A549 (cell line): ENCODE measurements at regions not wholly inside any gene's neighbourhood (a gene's known extent, or its start where the extent isn't known, plus 50 kb on each side); places are given as distances from the start of the nearest gene placed in this dataset.

Experiments used
- ATAC-seq, 2 experiments: fragments of 200-7000 bp in 1 of 2; fragments of >200 bp in 1 of 2; cut with Nextera tagmentation in 1 of 2; cut with Tn5 transposase in 1 of 2; 3 replicates each; pipeline versions ENCODE4 v1.8.0 to v1.9.1; 2018 to 2020; ENCODE audit warnings: mild to moderate bottlenecking in 1 of 2, moderate library complexity in 1 of 2
- CTCF ChIA-PET: fragments of 300-600 bp; sonication (Branson Sonifier 250); formaldehyde crosslinking; extraction: SDS; loops from one replicate; lab custom pipeline; 2021; ENCODE audit warnings: antibody characterized with exemption, inconsistent platforms; lab: Yijun Ruan, JAX
- POLR2A ChIA-PET: fragments of 350-600 bp; formaldehyde crosslinking; extraction: SDS; loops from one replicate; lab custom pipeline; 2021; ENCODE audit warnings: antibody characterized with exemption, inconsistent platforms; lab: Yijun Ruan, JAX
- DNase-seq, 2 experiments: peaks; one replicate each; pipeline versions ENCODE4 v3.0.0 to v3.0.0-alpha.2; 2011 to 2016; ENCODE audit warnings: low read depth in 1 of 2, low spot score in 1 of 2
- FAIRE-seq: peaks from 2 replicates; lab custom pipeline; 2011; peaks lifted over from hg19 to GRCh38; lab: Jason Lieb, UNC
- H3K27ac ChIP-seq, 2 experiments: fragments of >200 bp; sonication (Bioruptor Twin); formaldehyde crosslinking; 3 replicates each; pipeline ENCODE4 v1.5.1; 2016 to 2017
- H3K4me1 ChIP-seq: fragments of >200 bp; sonication (Bioruptor Twin); formaldehyde crosslinking; 3 replicates; pipeline ENCODE4 v1.6.1; 2016
- H3K4me2 ChIP-seq: fragments of >200 bp; sonication (Bioruptor Twin); formaldehyde crosslinking; 3 replicates; pipeline ENCODE4 v1.6.1; 2016
- H3K4me3 ChIP-seq: fragments of >200 bp; sonication (Bioruptor Twin); formaldehyde crosslinking; 3 replicates; pipeline ENCODE4 v1.5.1; 2016
- H3K9me3 ChIP-seq: fragments of >200 bp; sonication (Bioruptor Twin); formaldehyde crosslinking; 3 replicates; pipeline ENCODE4 v1.6.1; 2016
- ATOH8 ChIP-seq: fragments of 250-450 bp; sonication (Bioruptor Pico); IDR thresholded peaks from 2 replicates; pipeline ENCODE4 v1.5.0; 2020; ENCODE audit warnings: low read depth, mild to moderate bottlenecking, moderate library complexity
- CBX2 ChIP-seq: fragments of 200-600 bp; sonication (generic); IDR thresholded peaks from 2 replicates; pipeline ENCODE4 v1.6.1; 2016; ENCODE audit warnings: low read depth, mild to moderate bottlenecking, borderline replicate concordance
- CBX8 ChIP-seq: fragments of 200-600 bp; sonication (generic); IDR thresholded peaks from 2 replicates; pipeline ENCODE4 v1.6.1; 2016
- CEBPB ChIP-seq, 2 experiments: fragments of >200 bp in 1 of 2; sonication (Bioruptor Twin) in 1 of 2; formaldehyde crosslinking in 1 of 2; IDR thresholded peaks; 2 replicates each; pipeline ENCODE4 v1.6.1; 2012 to 2016
- CHD4 ChIP-seq: fragments of 200-600 bp; sonication (generic); IDR thresholded peaks from 2 replicates; pipeline ENCODE4 v1.6.1; 2016; ENCODE audit warnings: antibody characterized with exemption, mild to moderate bottlenecking, borderline replicate concordance
- E2F6 ChIP-seq: IDR thresholded peaks from 2 replicates; pipeline ENCODE4 v1.6.1; 2012; ENCODE audit warnings: low read depth, borderline replicate concordance
- EP300 ChIP-seq, 2 experiments: fragments of >200 bp; sonication (Bioruptor Twin); formaldehyde crosslinking; IDR thresholded peaks; 2 replicates in 1 of 2; 3 replicates in 1 of 2; pipeline ENCODE4 v1.6.1; 2016 to 2017
- ESRRA ChIP-seq: fragments of 150-350 bp; IDR thresholded peaks from 2 replicates; pipeline ENCODE4 v1.6.1; 2014; ENCODE audit warnings: mild to moderate bottlenecking, low read length, borderline replicate concordance
- FOSB ChIP-seq: fragments of 250-450 bp; sonication (Bioruptor Pico); IDR thresholded peaks from 2 replicates; pipeline ENCODE4 v1.5.0; 2020; ENCODE audit warnings: mild to moderate bottlenecking, moderate library complexity
- FOXS1 ChIP-seq: fragments of 250-450 bp; sonication (Bioruptor Pico); IDR thresholded peaks from 2 replicates; pipeline ENCODE4 v1.5.0; 2020; ENCODE audit warnings: mild to moderate bottlenecking, moderate library complexity
- HDAC2 ChIP-seq: fragments of 200-600 bp; sonication (generic); IDR thresholded peaks from 2 replicates; pipeline ENCODE4 v1.6.1; 2016
- HES2 ChIP-seq: fragments of >200 bp; sonication (Bioruptor Twin); formaldehyde crosslinking; IDR thresholded peaks from 2 replicates; pipeline ENCODE4 v1.6.1; 2016
- HEYL ChIP-seq: fragments of 250-450 bp; sonication (Bioruptor Pico); IDR thresholded peaks from 2 replicates; pipeline ENCODE4 v1.8.0; 2021; ENCODE audit warnings: mild to moderate bottlenecking, moderate library complexity
- HOXA7 ChIP-seq: fragments of 250-450 bp; sonication (Bioruptor Pico); IDR thresholded peaks from 2 replicates; pipeline ENCODE4 v1.5.0; 2020; ENCODE audit warnings: mild to moderate bottlenecking, moderate library complexity
- PBX3 ChIP-seq: IDR thresholded peaks from 2 replicates; pipeline ENCODE4 v1.6.1; 2012
- PHF8 ChIP-seq: fragments of 200-600 bp; sonication (generic); IDR thresholded peaks from 2 replicates; pipeline ENCODE4 v1.6.1; 2016; ENCODE audit warnings: low read depth, mild to moderate bottlenecking, antibody characterized with exemption, moderate library complexity, borderline replicate concordance
- RAD21 ChIP-seq, 2 experiments: fragments of >200 bp in 1 of 2; sonication (Bioruptor Twin) in 1 of 2; formaldehyde crosslinking in 1 of 2; IDR thresholded peaks in 1 of 2; conservative IDR thresholded peaks in 1 of 2; 2 replicates in 1 of 2; 3 replicates in 1 of 2; pipeline ENCODE4 v1.6.1; 2012 to 2018; ENCODE audit warnings: inconsistent platforms in 1 of 2
- TFCP2L1 ChIP-seq: fragments of 250-450 bp; sonication (Bioruptor Pico); IDR thresholded peaks from 2 replicates; pipeline ENCODE4 v1.5.0; 2021; ENCODE audit warnings: mild to moderate bottlenecking
- TP53 ChIP-seq: fragments of 250-450 bp; sonication (Bioruptor Pico); IDR thresholded peaks from 2 replicates; pipeline ENCODE4 v1.5.0; 2021; ENCODE audit warnings: mild to moderate bottlenecking, moderate library complexity
- USF2 ChIP-seq: fragments of 450-650 bp; IDR thresholded peaks from 2 replicates; pipeline ENCODE4 v1.6.1; 2014; ENCODE audit warnings: antibody characterized with exemption
- ZFP36 ChIP-seq: fragments of 450-650 bp; IDR thresholded peaks from 2 replicates; pipeline ENCODE4 v1.6.1; 2014; ENCODE audit warnings: borderline replicate concordance; ENCODE audit not compliant: partially characterized antibody
- ZSCAN20 ChIP-seq: fragments of 250-450 bp; sonication (Bioruptor Pico); IDR thresholded peaks from 2 replicates; pipeline ENCODE4 v1.8.0; 2022; ENCODE audit warnings: mild to moderate bottlenecking, moderate library complexity
- WGBS: methylation state at CpG from one replicate; pipeline ENCODE4 v1.1.6; 2017; ENCODE audit errors: missing lambda C conversion rate; 5-methylcytosine and 5-hydroxymethylcytosine counted together

- H3K27ac ChIP-seq: no peak overlapping the region
- H3K4me1 ChIP-seq: peaks cover 6% of the 10 kb centered on the region; the same call in 2 of the 3 replicates
- ATAC-seq (no peak), DNase-seq (no peak), FAIRE-seq (no peak)
- TF ChIP-seq HDAC2 (no peak), RAD21 (conservative IDR thresholded peaks at IDR 0.05 in 1 of 2, IDR thresholded peaks at IDR 0.05 in 1 of 2) (no peak), ZSCAN20 (CRISPR knock-in tag) (no peak), ESRRA (no peak), HOXA7 (CRISPR knock-in tag) (no peak), ZFP36 (no peak), ATOH8 (CRISPR knock-in tag) (no peak), FOXS1 (no peak), HES2 (no peak), CHD4 (no peak), TP53 (CRISPR knock-in tag) (no peak), CBX2 (no peak), FOSB (no peak), CEBPB (IDR thresholded peaks at IDR 0.05) (no peak)
- no peak overlapping the region for H3K4me2 ChIP-seq
- no peak overlapping the region for H3K4me3 ChIP-seq
- ChIA-PET CTCF (no interaction called here), POLR2A (no interaction called here)
- no peaks in the 10 kb centered on the region for H3K9me3 ChIP-seq
- 40% methylated on average over 2 of the region's 2 CpGs for WGBS
Observed at GRCh38 chr10:78445308-78445707, 411.6 kb downstream of the RPS24 start.

GRCh38 chr10:78448470-78448869 is 414.8 kb downstream of the RPS24 start:
- H3K9me3 ChIP-seq: no peaks in the 10 kb centered on the region
- WGBS: 62% methylated on average over 4 of the region's 4 CpGs
- ChIA-PET POLR2A (no interaction called here), CTCF (interaction anchor here (0.7 to 1.6 kb wide), 2 partner anchors 12 to 534 kb away, joined by 3 to 12 read pairs; no protein-coding TSS in a partner anchor)
- DNase-seq (no peak), ATAC-seq (no peak), FAIRE-seq (no peak)
- no peak overlapping the region for H3K4me3 ChIP-seq
- TF ChIP-seq PHF8 (no peak), E2F6 (no peak), ZFP36 (no peak), PBX3 (no peak), CBX8 (no peak), EP300 (IDR thresholded peaks at IDR 0.05) (no peak), TFCP2L1 (CRISPR knock-in tag) (no peak), FOXS1 (no peak)
- H3K4me1 ChIP-seq: no peaks in the 10 kb centered on the region
- H3K4me2 ChIP-seq: no peak overlapping the region
- no peak overlapping the region for H3K27ac ChIP-seq

- TF ChIP-seq CEBPB (IDR thresholded peaks at IDR 0.05) (no peak), CBX8 (no peak), ESRRA (no peak), USF2 (peak; percentile 35; the same call in 1 of the 2 replicates), HEYL (CRISPR knock-in tag) (no peak), TFCP2L1 (CRISPR knock-in tag) (no peak)
- TF ChIP-seq, all 56 proteins: peak for 1
- 95% methylated on average over 2 of the region's 2 CpGs for WGBS
- FAIRE-seq: no peak
Observed at GRCh38 chr10:78448994-78449418, 415.3 kb downstream of the RPS24 start.

More at GRCh38 chr10:78448994-78449418, 415.3 kb downstream of the RPS24 start:
- Histone ChIP-seq H3K4me3 (no peak overlapping the region), H3K4me1 (no peaks in the 10 kb centered on the region), H3K9me3 (no peaks in the 10 kb centered on the region), H3K27ac (no peak overlapping the region), H3K4me2 (no peak overlapping the region)
- ChIA-PET POLR2A (no interaction called here), CTCF (interaction anchor here (1.1 kb wide), 1 partner anchor 10 kb away, joined by 3 read pairs; no protein-coding TSS in a partner anchor)
- no peak for DNase-seq
- no peak for ATAC-seq
